T-helper 2 cell (primary cell): ENCODE measurements at regions not wholly inside any gene's neighbourhood (a gene's known extent, or its start where the extent isn't known, plus 50 kb on each side); places are given as distances from the start of the nearest gene placed in this dataset.
"Not testable (repeated sequence)": the region's sequence is repeated elsewhere in the genome, so short reads cannot be mapped to it uniquely, and the experiment has no call there.

Experiments
- DNase-seq, 5 experiments: peaks; one replicate each; pipeline versions ENCODE4 v3.0.0 to v3.0.0-alpha.2; 2012 to 2022

GRCh38 chr1:83214317-83214716, 784.6 kb downstream of the TTLL7 start:
- DNase-seq, result not testable (repeated sequence)

- DNase-seq, result not testable (repeated sequence)
Measured at GRCh38 chr1:83213648-83214047, 785.3 kb downstream of the TTLL7 start.

GRCh38 chr1:83212033-83212432, 786.9 kb downstream of the TTLL7 start:
- not testable (repeated sequence) for DNase-seq

- not testable (repeated sequence) for DNase-seq
Measured at GRCh38 chr1:83208540-83208939, 790.4 kb downstream of the TTLL7 start.

GRCh38 chr1:83194610-83195009, 804.3 kb downstream of the TTLL7 start:
- DNase-seq, result not testable (repeated sequence)

GRCh38 chr1:83182033-83182728, 816.8 kb downstream of the TTLL7 start:
- not testable (repeated sequence) for DNase-seq

- DNase-seq, result not testable (repeated sequence)
Measured at GRCh38 chr1:83180621-83181020, 818.3 kb downstream of the TTLL7 start.

GRCh38 chr1:83167634-83168033, 831.3 kb downstream of the TTLL7 start:
- not testable (repeated sequence) for DNase-seq

- not testable (repeated sequence) for DNase-seq
Measured at GRCh38 chr1:83163879-83164475, 835.0 kb downstream of the TTLL7 start.

- DNase-seq, result not testable (repeated sequence)
Measured at GRCh38 chr1:83158924-83159323, 840.0 kb downstream of the TTLL7 start.

- DNase-seq, result not testable (repeated sequence)
Measured at GRCh38 chr1:83154306-83154705, 844.6 kb downstream of the TTLL7 start.

- not testable (repeated sequence) for DNase-seq
Measured at GRCh38 chr1:83151167-83151898, 847.6 kb downstream of the TTLL7 start.

GRCh38 chr1:83150479-83150878, 848.5 kb downstream of the TTLL7 start:
- DNase-seq, result not testable (repeated sequence)

- DNase-seq, result not testable (repeated sequence)
Measured at GRCh38 chr1:83145820-83146219, 853.1 kb downstream of the TTLL7 start.

- not testable (repeated sequence) for DNase-seq
Measured at GRCh38 chr1:83142802-83143201, 856.1 kb downstream of the TTLL7 start.

- not testable (repeated sequence) for DNase-seq
Measured at GRCh38 chr1:83135524-83136157, 863.3 kb downstream of the TTLL7 start.

GRCh38 chr1:83134322-83135014, 864.5 kb downstream of the TTLL7 start:
- not testable (repeated sequence) for DNase-seq

GRCh38 chr1:83131692-83131955, 867.3 kb downstream of the TTLL7 start:
- no peak for DNase-seq

- no peak for DNase-seq
Measured at GRCh38 chr1:83130886-83131691, 867.8 kb downstream of the TTLL7 start.

- DNase-seq, result no peak
Measured at GRCh38 chr1:83129107-83129506, 869.8 kb downstream of the TTLL7 start.

GRCh38 chr1:83125456-83125855, 873.5 kb downstream of the TTLL7 start:
- DNase-seq, result no peak

- no peak for DNase-seq
Measured at GRCh38 chr1:83123019-83123418, 875.9 kb downstream of the TTLL7 start.
